HG03460 (cell line): ENCODE measurements at regions not wholly inside any gene's neighbourhood (a gene's known extent, or its start where the extent isn't known, plus 50 kb on each side); places are given as distances from the start of the nearest gene placed in this dataset.
A peak's percentile ranks its signal among the peaks of the same experiment; 100 is the strongest.

Source experiments
- ATAC-seq: cut with Tn5 transposase; IDR thresholded peaks from one replicate; pipeline ENCODE4 v1.9.1; 2021; ENCODE audit not compliant: unreplicated experiment

GRCh38 chr6:121810158-121811032 is 374.9 kb downstream of the GJA1 start:
- ATAC-seq: no peak

DNA sequence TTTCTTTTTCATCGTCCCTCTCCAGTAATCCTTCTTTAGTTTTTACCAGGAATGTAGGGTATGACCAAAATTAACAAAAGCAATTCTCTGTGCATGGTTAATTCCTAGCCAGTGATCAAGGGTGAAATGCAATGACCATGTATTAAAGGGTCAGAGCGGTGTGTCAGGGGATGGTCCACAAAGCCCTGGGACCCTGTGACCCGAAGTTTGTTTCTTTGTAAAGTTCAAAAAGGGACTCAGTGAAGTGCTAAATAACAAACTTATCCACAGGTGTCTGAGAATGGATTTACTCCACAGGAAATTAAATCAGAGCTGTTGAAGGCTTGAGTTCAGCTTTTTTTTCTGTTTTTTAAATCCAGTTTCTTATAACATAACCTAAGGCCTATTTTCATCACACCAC is 375.7 kb downstream of the GJA1 start:
- ATAC-seq: no peak

GRCh38 chr6:121816361-121816760 is 380.9 kb downstream of the GJA1 start:
- no peak for ATAC-seq

- ATAC-seq: no peak
These were observed 381.6 kb downstream of the GJA1 start for GRCh38 chr6:121816906-121817540.

GRCh38 chr6:121823437-121823851 is 388.0 kb downstream of the GJA1 start:
- ATAC-seq: no peak

DNA sequence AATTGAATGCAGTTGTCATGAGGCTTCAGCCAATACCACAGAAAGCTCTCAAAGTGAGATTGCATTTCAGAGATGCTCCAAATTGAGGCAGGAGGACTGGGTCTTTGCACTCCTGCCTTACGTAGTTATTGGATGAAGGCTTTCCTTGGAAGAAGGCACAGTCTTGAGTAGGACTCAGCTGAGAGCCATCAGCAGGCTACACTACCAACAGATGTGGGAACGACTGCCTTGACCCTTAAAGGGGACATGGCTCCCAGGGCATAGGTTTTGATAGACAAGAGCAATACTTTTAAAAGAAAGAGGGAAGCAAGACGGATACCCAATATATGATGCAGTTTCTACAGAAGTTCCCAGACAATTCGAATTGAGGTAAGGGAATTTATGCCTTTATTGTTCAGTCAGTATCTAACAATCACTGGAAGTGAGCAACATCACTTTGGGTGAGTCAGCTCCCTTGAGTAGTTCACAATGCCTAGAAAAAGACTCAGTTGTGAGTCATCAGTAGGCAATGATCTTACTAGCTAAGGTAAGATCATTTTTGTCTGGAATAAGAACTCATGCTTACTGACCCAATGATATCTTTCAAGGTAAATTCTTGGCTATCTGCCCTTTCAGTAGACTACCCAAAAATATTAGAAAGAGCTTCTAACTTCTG is 390.8 kb downstream of the GJA1 start:
- ATAC-seq: no peak

DNA sequence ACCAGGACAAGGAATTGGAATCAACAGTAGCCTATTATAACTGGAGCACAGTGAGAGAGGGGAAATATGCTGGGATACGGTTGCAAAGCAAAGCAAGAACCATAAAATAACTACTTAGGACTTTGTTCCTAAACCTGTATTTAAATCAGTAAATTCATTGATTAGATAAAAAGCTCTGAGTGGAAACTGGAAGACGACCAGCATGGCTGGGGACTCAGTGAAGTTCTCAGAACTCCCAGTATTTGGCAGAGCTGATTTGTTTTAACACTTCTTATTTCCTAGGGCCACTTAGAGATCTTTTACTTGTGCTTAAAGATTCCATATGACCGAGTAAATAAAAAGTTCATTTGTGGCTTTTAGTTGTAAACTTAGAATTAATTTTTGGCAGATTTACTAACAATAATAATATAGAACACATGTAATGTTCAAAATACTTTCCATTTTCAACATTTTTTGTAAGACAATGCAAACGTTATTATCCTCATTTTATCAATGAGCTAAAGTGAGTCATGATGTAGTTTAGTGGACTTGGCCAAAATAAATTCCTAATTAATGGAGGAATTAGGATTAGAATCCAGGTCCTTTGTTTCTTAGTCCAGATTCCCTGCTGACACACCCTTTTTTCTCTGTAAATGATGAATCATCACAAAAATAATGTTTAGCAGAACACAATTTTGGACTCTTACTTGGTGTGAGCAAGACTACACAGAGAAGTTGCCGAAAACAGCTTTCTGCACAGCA is 392.9 kb downstream of the GJA1 start:
- ATAC-seq: no peak

DNA sequence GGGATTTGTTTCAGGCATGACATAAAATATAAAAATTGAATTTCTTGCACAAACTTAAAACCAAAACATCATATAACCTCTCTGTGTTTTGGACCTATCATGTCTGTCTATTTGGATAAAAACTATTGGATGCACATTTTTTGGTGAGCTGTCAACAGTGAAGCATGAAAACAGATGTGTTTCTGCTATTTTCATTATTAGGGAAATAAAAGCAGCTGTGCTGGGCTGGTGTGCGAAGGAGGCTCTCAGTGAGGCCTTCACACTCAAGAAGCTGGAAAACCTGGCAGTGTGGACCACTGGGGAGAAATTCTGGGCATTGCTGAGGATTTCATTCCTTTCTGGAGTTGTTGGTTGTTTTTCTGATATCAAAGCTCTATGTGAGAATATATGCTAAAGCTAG is 395.3 kb downstream of the GJA1 start:
- no peak for ATAC-seq

DNA sequence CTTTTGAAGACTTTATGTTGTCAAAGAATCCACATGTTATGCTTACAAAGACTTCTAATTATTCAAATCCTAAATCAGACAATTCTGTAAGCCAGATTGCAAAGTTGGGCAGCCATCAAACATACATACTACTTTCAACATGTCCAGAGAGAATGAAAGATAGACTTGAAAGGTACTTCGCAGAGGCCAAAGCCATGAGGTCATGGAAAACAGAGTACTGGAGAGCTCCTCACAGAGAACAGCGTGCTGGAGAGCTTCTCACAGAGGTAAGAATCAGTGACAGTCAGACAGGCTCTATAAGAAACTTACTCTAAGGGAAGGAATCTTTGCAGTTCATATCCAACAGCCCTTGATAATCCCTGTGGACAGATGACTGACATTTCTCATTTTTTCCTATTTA is 400.2 kb downstream of the GJA1 start:
- ATAC-seq: no peak

DNA sequence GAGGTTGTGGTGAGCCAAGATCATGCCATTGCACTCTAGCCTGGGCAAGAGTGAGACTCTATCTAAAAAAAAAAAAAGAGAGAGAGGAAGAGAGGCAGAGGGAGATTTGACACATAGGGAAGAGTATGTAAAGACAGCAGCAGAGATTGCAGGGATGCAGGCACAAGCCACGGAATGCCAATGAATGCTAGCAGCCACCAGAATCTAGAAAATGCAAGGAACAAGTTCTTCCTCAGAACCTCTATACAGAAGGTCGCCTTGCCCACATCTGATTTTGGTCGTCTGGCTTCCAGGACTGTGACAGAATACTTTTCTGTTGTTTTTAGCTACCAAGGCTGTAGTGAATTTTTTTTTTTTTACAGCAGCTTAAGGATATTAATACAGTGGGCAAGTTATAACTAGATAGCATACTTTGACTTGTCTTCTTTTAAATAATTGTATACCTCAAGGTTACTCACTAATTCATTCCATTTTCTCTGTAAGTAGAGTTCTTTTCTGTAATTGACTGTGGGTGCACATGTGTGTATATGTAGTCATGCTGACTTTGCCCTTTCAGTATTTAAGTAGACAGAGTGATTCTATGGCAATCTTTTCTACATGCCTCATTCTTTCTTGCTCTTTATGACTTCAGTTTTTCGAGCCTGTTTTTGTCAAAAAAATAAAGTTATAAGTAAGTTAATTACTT is 402.2 kb downstream of the GJA1 start:
- ATAC-seq: no peak

DNA sequence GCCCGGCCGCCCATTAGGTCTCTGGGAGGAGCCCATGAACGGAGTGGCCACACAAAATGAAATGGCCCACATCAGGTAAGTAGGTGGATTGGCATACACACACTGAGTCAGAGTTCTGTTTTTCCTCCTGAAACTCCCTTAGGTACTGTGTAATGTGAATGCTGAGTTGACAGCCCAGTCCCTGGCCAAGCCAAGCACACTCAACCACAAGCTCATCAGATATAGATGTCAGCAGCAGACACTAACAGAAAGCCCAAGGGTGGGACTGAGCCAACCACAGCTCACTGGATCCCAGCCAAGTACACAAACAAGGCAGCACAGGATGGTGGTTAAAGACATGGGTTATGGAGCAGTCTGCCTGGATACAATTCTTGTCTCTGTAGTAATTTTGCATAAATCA is 403.4 kb downstream of the GJA1 start:
- ATAC-seq: no peak

- ATAC-seq: no peak
These were observed 404.4 kb downstream of the GJA1 start for GRCh38 chr6:121839896-121840295.

GRCh38 chr6:121844898-121845297 is 409.5 kb downstream of the GJA1 start:
- no peak for ATAC-seq

GRCh38 chr6:121847806-121848522 is 412.5 kb downstream of the GJA1 start:
- ATAC-seq: no peak

DNA sequence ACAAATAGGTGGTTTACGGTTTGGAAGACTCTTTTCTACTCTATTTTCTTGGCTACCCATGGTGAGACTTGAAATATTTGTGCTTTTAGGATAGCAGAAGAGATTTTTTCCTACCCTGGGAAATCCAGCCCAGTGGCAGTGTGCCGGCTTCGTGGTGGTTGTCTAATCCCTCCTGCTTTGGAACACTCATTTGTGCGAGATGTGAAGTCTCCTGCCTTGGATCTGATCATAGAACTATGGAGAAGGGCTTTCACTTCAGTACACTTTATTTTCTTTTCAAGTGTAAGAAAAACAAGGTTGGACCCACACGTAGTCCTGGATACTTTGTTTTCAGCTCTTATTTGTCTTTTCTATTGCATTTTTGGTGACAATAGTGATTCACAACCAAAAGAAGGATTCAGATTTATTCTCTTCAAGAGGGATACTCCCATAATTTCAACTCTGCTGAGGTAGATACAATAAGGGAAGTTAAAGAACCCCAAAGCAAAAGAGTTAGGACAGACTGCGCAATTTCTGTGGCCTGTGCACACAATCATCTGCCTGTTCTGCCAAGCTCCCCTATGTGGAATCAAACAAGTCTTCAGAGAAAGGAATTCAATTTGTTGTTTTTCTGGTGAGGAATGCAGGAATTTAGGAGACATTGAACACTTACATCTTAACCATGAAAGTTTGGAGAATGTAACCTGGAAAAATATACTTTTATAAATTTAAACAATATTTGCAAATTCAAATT is 413.2 kb downstream of the GJA1 start:
- no peak for ATAC-seq

DNA sequence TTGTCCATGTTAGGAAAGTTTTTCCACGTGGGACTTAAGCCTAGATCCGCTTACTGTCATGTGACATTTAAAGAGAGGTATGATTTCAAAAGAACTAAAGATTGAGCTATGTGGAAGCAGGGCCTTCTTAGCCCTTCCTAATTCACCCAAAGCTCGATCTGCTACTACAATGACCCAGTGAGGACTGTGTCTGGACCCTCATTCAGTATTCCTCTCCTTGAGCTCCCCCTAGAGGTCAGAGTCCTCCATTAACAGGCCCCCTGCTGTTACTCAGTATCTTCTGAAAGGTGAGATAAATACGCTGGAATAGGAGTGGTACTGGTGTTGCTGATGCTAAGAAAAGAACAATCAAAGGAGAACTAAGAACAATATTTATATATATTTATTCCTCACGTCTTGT is 414.0 kb downstream of the GJA1 start:
- peak; percentile 88 for ATAC-seq

GRCh38 chr6:121851056-121851455 is 415.6 kb downstream of the GJA1 start:
- no peak for ATAC-seq

DNA sequence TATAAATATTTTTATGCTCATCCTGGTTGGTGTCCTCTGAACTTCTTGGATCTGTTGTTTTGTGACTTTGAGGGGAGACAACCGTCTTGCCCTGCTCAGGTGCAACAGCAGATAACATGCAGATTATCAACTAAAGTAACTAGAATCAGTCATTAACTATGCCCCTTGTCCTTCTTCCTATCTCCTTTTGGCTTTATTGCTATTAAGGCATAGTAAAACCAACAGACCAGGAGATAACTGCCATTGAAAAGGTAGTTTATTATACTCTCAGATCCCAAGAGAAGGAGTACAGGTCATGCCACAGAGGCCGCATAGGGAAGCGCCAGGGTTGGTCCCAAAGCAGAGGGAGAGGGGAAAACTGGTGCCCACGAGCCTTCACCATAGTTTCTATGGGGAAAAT is 418.2 kb downstream of the GJA1 start:
- ATAC-seq: no peak

DNA sequence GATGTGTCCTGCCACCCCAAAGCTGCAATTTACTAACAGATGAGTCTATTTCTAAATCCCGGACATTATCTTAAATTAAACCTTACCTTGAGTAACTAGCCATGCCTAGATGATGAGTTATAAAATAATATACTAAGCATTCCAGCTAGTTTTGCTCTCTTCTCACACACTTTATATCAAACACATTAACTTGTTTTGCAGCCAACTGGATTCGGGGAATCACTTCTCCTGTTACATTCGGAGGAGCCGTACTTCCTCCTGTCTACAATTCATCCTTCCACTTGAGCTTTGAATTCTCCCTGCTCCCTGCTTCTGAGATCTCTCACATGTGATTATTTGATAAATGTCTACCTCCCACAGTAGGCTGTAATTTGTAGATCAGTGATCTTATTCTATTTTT is 420.1 kb downstream of the GJA1 start:
- ATAC-seq: no peak
